ENCODE measurements at regions not wholly inside any gene's neighbourhood (a gene's known extent, or its start where the extent isn't known, plus 50 kb on each side); places are given as distances from the start of the nearest gene placed in this dataset.

GRCh38 chr3:144275005-144275404 lies 303.4 kb downstream of the DIPK2A start:
- DNase-seq (ENCODE audit: low read depth) = no peak
- TF ChIP-seq, protein P1, sequence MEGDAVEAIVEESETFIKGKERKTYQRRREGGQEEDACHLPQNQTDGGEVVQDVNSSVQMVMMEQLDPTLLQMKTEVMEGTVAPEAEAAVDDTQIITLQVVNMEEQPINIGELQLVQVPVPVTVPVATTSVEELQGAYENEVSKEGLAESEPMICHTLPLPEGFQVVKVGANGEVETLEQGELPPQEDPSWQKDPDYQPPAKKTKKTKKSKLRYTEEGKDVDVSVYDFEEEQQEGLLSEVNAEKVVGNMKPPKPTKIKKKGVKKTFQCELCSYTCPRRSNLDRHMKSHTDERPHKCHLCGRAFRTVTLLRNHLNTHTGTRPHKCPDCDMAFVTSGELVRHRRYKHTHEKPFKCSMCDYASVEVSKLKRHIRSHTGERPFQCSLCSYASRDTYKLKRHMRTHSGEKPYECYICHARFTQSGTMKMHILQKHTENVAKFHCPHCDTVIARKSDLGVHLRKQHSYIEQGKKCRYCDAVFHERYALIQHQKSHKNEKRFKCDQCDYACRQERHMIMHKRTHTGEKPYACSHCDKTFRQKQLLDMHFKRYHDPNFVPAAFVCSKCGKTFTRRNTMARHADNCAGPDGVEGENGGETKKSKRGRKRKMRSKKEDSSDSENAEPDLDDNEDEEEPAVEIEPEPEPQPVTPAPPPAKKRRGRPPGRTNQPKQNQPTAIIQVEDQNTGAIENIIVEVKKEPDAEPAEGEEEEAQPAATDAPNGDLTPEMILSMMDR (conservative IDR thresholded peaks at IDR 0.05; ENCODE audit: control insufficient read depth, insufficient read depth, low read depth, low read length) = no peak
- H3K4me3 ChIP-seq (ENCODE audit: control insufficient read depth, low read depth, low read length) = no peak overlapping the region

GRCh38 chr3:144282313-144282712 lies 310.7 kb downstream of the DIPK2A start:
- TF ChIP-seq, protein P1 (conservative IDR thresholded peaks at IDR 0.05; ENCODE audit: control insufficient read depth, insufficient read depth, low read depth, low read length) = no peak
- H3K4me3 ChIP-seq (ENCODE audit: control insufficient read depth, low read depth, low read length) = no peak overlapping the region
- no peak for DNase-seq (ENCODE audit: low read depth)

DNA sequence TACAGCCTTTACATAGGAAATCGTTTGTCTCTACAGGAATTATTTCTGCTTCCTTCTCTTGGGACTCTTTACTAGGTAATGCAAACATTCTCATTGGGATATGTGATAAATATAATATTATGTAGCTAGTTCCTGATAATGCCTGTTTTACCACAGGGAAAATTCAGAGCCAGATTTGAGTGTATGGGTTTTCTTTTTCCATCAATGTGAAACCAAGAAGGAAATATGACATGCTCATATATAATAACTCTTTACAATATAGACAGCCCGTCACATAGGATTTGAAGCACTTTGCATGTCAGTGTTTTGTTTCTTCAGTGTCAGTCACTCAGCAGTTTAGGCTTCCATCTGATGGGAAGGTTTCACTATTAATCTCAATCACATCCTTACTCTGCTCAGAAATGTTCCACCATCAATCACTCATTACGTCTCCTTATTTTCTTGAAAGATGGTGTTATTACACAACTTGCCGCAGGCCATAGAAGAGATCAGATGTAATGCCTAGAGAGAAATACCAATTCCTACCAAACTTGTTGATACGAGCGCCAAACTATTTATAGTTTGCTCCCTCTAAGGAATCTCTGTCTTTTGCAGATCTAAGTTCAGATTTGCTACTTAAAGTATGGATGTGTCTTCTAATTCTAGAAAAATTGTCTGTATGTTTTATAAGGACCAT lies 314.8 kb downstream of the DIPK2A start:
- DNase-seq (ENCODE audit: low read depth) = no peak
- H3K4me3 ChIP-seq (ENCODE audit: control insufficient read depth, low read depth, low read length) = no peak overlapping the region
- TF ChIP-seq, protein P1 (conservative IDR thresholded peaks at IDR 0.05; ENCODE audit: control insufficient read depth, insufficient read depth, low read depth, low read length) = no peak

- TF ChIP-seq, protein P1 (conservative IDR thresholded peaks at IDR 0.05; ENCODE audit: control insufficient read depth, insufficient read depth, low read depth, low read length) = no peak
- DNase-seq (ENCODE audit: low read depth) = no peak
- no peak overlapping the region for H3K4me3 ChIP-seq (ENCODE audit: control insufficient read depth, low read depth, low read length)
Observed at GRCh38 chr3:144287001-144287400, 315.4 kb downstream of the DIPK2A start.

GRCh38 chr3:144289057-144289456 lies 317.4 kb downstream of the DIPK2A start:
- DNase-seq (ENCODE audit: low read depth) = no peak
- TF ChIP-seq, protein P1 (conservative IDR thresholded peaks at IDR 0.05; ENCODE audit: control insufficient read depth, insufficient read depth, low read depth, low read length) = no peak
- no peak overlapping the region for H3K4me3 ChIP-seq (ENCODE audit: control insufficient read depth, low read depth, low read length)

DNA sequence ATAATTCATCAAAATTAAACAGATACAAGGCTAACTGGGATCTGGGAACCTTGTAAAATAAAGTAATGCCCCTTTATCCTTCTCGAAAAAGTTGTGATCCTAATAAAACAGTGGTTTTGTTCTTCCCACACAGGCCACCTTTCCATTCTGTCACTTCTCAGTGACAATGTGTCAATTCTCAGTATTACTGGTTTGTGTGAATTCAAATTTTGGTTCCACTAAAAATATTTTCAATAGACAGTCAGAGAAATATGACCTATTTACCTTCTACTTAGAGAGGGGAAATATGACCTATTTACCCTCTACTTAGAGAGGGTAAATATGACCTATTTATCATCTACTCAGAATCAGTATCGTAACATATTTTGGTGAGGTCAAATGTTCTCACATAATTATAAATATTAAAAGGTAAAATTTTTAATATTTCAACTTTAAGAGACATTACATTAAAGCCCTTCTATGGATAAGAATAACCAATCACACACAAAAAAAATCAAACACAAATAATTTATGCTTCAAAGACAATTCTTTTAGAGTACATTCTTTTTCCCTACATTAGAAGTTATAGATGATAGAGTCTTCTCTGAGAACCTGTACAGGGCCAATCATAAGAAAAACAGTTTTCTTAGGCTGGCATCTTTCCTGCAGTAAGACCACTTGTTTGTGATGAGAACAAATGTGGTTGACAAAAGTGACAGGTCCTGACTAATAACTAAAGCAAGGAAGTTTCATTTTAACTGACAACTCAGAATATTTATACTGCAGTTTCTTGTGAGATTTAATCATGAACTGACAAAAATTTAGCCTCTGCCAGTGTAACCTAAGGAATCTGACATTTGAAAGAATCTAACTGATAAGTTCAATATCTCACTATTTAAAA lies 323.3 kb downstream of the DIPK2A start:
- DNase-seq (ENCODE audit: low read depth) = no peak
- no peak overlapping the region for H3K4me3 ChIP-seq (ENCODE audit: control insufficient read depth, low read depth, low read length)
- TF ChIP-seq, protein P1 (conservative IDR thresholded peaks at IDR 0.05; ENCODE audit: control insufficient read depth, insufficient read depth, low read depth, low read length) = no peak
